B cell (primary cell): ENCODE measurements at regions not wholly inside any gene's neighbourhood (a gene's known extent, or its start where the extent isn't known, plus 50 kb on each side); places are given as distances from the start of the nearest gene placed in this dataset.

ENCODE experiments used
- EZH2 ChIP-seq: IDR thresholded peaks from 2 replicates; pipeline ENCODE4 v1.6.1; 2012; ENCODE audit warnings: borderline replicate concordance, low read depth, mild to moderate bottlenecking, moderate library complexity, low read length; ENCODE audit not compliant: insufficient read depth, poor library complexity, severe bottlenecking
- TF ChIP-seq, protein P1 (sequence below): fragments of 200-600 bp; IDR thresholded peaks from one replicate; pipeline ENCODE4 v1.8.0; 2022; ENCODE audit warnings: antibody characterized with exemption, mild to moderate bottlenecking

DNA sequence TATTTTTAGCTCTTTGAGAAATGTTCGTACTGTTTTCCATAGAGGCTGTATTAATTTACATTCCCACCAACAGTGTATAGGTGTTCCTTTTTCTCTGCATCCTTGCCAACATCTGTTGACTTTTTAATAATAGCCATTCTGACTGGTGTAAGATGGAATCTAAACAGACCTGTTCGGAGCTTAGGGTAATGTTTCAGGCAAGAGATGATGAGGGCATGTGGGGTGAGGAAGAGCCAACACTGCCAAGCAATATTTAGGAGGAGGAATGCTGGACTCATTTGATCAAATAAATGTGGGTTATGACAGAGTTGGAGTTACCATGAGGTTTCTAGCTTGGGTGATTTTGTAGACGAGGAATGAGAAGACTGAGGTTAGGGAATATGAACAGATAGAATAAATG lies 382.9 kb downstream of the KLF12 start:
- TF ChIP-seq, protein P1, sequence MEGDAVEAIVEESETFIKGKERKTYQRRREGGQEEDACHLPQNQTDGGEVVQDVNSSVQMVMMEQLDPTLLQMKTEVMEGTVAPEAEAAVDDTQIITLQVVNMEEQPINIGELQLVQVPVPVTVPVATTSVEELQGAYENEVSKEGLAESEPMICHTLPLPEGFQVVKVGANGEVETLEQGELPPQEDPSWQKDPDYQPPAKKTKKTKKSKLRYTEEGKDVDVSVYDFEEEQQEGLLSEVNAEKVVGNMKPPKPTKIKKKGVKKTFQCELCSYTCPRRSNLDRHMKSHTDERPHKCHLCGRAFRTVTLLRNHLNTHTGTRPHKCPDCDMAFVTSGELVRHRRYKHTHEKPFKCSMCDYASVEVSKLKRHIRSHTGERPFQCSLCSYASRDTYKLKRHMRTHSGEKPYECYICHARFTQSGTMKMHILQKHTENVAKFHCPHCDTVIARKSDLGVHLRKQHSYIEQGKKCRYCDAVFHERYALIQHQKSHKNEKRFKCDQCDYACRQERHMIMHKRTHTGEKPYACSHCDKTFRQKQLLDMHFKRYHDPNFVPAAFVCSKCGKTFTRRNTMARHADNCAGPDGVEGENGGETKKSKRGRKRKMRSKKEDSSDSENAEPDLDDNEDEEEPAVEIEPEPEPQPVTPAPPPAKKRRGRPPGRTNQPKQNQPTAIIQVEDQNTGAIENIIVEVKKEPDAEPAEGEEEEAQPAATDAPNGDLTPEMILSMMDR: no peak
- no peak for TF ChIP-seq EZH2
